ENCODE measurements at regions not wholly inside any gene's neighbourhood (a gene's known extent, or its start where the extent isn't known, plus 50 kb on each side); places are given as distances from the start of the nearest gene placed in this dataset.
"Not testable (repeated sequence)": the region's sequence is repeated elsewhere in the genome, so short reads cannot be mapped to it uniquely, and the experiment has no call there.

GRCh38 chr16:77488652-77489051 is 53.8 kb upstream of the ADAMTS18 start:
- no peak for DNase-seq (ENCODE audit: low spot score)

- DNase-seq (ENCODE audit: low spot score) = no peak
Observed at GRCh38 chr16:77491091-77491490, 56.3 kb upstream of the ADAMTS18 start.

DNA sequence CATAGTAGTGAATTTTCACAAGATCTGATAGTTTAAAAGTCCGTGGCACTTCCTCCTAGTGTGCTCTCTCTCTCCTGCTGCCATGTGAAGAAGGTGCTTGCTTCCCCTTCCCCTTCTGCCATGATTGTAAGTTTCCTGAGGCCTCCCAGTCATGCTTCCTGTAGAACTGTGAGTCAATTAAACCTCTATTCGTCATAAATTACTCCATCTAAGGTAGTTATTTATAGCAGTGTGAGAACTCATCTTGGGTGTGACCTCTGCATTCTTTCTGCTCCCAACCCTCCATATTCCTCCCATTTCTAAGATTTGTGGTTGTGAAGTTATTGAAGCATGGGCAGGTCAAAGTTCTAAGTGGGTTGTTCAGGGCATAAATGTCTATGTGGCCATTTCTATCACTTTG is 62.1 kb upstream of the ADAMTS18 start:
- no peak for DNase-seq (ENCODE audit: low spot score)

DNA sequence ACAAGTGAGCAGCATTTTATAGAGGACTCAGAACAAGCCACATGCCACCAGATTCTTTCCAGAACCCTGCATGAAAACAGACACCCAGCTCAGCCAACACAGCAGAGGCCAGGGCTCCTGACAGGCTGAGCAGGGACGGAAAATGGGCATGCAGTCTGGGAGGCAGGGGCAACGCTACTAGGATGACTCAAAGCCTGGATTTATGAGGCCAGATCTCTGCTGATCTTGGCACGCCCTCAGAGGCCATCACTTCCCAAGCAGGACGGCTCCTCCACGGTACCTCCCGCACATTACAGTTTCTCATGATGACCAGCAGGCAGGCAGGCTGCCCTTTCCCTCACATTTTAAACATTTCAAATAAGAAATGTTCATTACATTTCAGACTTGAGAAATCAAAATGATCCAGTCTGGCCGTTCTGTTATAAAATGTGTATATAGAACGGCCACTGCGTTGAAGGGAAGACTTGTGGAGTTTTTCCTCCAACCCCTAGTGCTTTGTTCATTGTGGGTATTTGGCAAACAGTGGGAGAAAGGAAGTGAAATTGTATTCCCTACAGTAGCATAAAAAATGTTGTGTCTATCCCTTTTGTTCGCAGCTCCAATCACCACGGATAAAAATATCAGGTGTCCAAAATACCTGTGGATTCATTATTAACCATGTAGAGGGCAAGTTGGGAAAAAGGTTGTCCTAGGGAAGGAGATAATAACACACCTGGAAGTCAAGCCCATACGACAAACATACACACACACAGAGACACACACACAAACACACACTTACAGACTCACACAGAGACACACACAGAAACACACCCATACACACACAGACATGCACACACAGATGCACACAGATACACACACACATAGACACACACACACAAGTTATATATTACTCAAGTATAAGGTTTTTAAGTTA is 64.8 kb upstream of the ADAMTS18 start:
- no peak for DNase-seq (ENCODE audit: low spot score)

- DNase-seq (ENCODE audit: low spot score) = no peak
Observed at GRCh38 chr16:77500286-77500598, 65.4 kb upstream of the ADAMTS18 start.

DNA sequence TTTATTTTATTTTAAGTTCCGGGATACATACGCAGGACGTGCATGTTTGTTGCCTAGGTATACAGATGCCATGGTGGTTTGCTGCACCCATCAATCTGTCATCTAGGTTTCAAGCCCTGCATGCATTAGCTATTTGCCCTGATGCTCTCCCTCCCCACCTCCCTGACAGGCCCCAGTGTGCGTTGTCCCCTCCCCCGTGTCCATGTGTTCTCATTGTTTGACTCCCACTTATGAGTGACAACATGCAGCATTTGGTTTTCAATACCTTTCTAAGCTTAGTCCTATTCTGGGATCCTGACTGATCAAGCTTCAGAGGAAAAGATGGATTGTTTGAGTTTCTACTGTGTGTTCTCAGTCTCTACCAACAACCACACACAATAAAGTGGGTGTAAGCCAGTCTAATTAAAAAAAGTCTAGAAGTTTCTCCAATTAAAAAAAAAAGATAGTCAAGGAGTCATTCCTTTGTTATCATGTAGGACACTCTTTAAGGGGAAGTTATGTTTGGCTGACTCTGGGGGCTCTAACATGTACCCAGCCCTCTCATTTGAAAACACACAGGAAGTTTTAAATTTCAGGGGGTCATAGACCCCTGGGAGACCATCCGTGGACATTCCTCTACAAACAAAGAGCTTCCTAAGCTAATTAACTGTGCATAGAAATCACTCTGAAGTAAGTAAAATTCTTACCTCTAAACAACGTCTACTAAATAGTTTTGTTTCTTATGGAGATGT is 66.3 kb upstream of the ADAMTS18 start:
- no peak for DNase-seq (ENCODE audit: low spot score)

DNA sequence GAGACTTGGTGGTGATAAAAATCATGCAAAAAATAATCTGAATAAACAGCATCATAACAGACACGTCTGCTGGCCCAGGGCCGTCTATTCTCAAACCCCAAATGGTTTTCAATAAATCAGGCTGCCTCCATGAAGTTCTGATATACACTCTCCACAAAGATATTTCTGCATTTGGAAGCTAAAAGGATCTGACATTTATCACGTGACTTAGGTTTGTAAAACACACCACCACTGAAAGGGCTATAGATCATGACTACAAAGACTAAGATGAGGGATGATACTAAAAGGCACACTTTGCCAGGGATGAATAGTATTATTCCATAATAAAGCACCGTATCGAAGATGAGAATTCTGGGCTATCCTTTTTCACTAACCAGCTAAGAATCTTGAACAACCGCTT is 67.6 kb upstream of the ADAMTS18 start:
- no peak for DNase-seq (ENCODE audit: low spot score)

- DNase-seq (ENCODE audit: low spot score) = not testable (repeated sequence)
Observed at GRCh38 chr16:77506492-77506891, 71.7 kb upstream of the ADAMTS18 start.

- DNase-seq (ENCODE audit: low spot score) = no peak
Observed at GRCh38 chr16:77509051-77509450, 74.2 kb upstream of the ADAMTS18 start.

GRCh38 chr16:77509796-77510195 is 75.0 kb upstream of the ADAMTS18 start:
- no peak for DNase-seq (ENCODE audit: low spot score)

DNA sequence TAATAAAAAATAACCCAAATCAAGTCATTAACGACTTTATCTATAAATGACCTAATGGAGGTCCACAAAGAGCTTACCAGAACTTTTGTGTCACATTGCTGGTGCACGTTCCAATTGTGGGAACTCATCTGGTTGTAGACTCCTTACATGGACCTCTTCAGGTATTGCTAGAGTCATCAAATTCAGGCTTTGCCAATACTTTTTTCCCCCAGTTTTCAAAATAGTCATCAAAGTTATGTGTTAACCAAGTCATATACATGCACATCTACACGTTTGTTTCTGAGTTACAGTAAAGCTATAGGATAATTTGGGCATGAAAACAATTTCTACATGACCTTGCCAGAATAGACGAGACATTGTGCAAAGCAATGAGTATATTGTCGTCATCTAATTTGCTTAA is 76.2 kb upstream of the ADAMTS18 start:
- DNase-seq (ENCODE audit: low spot score) = no peak

- DNase-seq (ENCODE audit: low spot score) = no peak
Observed at GRCh38 chr16:77514500-77515220, 79.8 kb upstream of the ADAMTS18 start.

DNA sequence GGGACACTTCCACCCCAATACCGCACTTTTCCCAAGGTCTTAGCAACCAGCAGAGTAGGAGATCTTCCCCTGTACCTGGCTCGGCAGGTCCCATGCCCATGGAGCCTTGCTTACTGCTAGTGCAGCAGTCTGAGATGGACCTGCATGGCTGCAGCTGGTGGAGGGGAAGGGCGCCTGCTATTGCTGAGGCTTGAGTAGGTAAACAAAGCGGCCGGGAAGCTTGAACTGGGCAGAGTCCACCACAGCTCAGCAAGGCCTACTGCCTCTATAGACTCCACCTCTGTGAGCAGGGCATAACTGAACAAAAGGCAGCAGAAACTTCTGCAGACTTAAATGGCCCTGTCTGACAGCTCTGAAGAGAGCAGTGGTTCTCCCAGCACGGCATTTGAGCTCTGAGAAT is 90.4 kb upstream of the ADAMTS18 start:
- DNase-seq (ENCODE audit: low spot score) = not testable (repeated sequence)

DNA sequence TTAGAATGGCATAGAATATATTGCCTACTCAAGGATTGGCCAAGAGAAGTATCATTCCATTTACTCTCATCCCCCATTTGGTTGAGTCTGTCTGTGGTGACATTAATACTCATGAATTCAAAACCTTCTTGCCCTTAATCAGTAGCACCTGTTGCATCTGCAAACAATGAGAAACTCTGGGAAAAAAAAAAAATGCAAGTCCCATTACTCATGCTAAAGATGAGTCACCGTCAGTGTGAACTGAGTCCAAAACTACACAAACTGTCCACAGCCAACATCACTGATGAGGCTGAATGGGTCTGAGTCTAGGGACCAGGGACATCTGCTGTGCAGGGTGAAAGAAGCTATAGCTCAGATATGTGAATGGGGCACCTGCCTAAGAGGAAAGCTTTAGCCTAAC is 96.9 kb upstream of the ADAMTS18 start:
- no peak for DNase-seq (ENCODE audit: low spot score)

- DNase-seq (ENCODE audit: low spot score) = no peak
Observed at GRCh38 chr16:77536809-77537208, 102.0 kb upstream of the ADAMTS18 start.

- DNase-seq (ENCODE audit: low spot score) = no peak
Observed at GRCh38 chr16:77539421-77540034, 104.7 kb upstream of the ADAMTS18 start.

DNA sequence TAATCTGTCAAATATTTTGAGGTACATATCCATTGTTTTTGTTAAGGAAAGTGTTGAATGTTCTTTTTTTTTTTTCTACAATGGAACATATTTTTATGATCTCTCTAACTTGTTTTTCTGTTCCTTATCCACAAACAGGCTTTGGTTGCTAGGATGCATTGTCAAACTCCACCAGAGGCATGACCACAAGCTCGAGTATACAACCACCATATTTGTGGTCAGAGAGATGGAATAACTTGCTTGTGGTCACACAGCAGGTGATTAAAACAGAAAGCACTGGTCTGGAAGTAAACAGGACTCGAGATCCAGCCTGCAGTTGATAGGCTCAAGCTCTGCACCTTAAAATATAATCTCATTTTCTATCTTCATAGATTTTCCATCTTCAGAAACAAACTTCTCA is 105.8 kb upstream of the ADAMTS18 start:
- DNase-seq (ENCODE audit: low spot score) = no peak

DNA sequence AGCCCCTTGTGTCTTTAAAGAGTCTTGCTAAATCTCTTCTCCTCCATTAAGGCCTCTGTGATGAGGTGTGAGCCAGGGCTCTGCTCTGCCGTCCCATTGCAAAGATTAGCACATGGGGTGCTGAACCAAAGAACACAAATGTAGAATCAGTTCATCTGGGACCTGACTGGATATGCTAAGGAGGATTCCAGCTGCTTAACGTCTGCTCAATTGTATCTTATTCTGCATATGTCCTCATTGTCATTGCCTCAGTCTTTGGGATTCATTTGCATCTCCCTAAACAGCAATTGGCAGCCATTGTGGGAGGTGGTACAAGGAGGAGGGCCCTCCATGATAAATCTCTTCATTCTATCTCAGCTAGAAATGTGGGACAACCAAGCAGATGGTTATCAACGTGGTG is 106.3 kb upstream of the ADAMTS18 start:
- no peak for DNase-seq (ENCODE audit: low spot score)

GRCh38 chr16:77548151-77548550 is 113.3 kb upstream of the ADAMTS18 start:
- no peak for DNase-seq (ENCODE audit: low spot score)

DNA sequence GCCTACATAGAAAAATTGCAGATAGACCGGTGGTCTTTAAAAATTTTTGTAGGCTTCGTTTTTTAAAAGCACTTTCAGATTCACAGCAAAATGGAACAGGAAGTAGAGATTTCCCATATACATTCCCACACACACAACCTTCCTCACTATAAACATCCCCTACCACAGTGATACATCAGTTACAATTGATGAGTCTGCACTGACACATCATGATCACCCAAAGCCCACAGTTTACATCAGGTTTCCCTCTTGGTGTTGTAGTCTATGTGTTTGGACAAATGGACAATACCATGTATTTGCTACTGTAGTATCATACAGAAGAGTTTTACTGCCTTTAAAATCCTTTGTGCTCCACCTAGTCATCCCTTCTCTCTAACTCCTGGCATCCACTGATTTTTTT is 113.9 kb upstream of the ADAMTS18 start:
- no peak for DNase-seq (ENCODE audit: low spot score)

DNA sequence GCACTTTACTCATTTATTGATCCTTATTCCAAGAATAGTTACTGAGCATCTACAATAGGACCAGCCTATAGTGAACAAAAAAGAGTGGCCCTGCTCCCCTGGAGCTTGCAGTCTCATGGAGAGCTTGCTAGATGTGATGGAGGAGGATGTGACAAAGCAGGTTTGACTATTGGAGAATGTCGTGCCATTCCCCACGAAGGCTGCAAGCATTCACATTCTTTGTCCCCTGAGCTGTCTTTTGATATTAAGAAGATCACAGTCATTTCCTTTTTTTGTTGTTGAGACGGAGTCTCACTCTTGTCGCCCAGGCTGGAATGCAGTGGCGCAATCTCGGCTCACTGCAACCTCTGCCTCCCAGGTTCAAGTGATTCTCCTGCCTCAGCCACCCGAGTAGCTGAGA is 115.0 kb upstream of the ADAMTS18 start:
- DNase-seq (ENCODE audit: low spot score) = no peak

- DNase-seq (ENCODE audit: low spot score) = no peak
Observed at GRCh38 chr16:77551357-77551756, 116.5 kb upstream of the ADAMTS18 start.

Measured in activated CD4-positive, alpha-beta T cell treated with anti-CD3 and anti-CD28 coated beads, Interleukin-2, Interleukin-4, amounts not matched to agents 100 ng/mL and 50 ng/mL, durations not matched to agents 16 hours and 8 hours (primary cell).